Esophagus (tissue), 2 donors: ENCODE measurements at regions not wholly inside any gene's neighbourhood (a gene's known extent, or its start where the extent isn't known, plus 50 kb on each side); places are given as distances from the start of the nearest gene placed in this dataset.

Experiments
- H3K27ac ChIP-seq, 2 donors: one replicate each; pipeline ENCODE4 v1.5.1; 2013; ENCODE audit warnings: low read depth in 2 of 2, mild to moderate bottlenecking in 2 of 2, inconsistent platforms in 1 of 2, low read length in 1 of 2, moderate library complexity in 1 of 2
- H3K27me3 ChIP-seq, 2 donors: one replicate each; pipeline ENCODE4 v1.6.1; 2013; ENCODE audit warnings: low read length in 2 of 2, control low read depth in 1 of 2, mild to moderate bottlenecking in 1 of 2; ENCODE audit not compliant: insufficient read depth in 2 of 2, control insufficient read depth in 1 of 2
- H3K36me3 ChIP-seq, 2 donors: one replicate each; pipeline ENCODE4 v1.6.1; 2013; ENCODE audit warnings: low read length in 1 of 2; ENCODE audit not compliant: control insufficient read depth in 2 of 2, insufficient read depth in 2 of 2
- H3K4me1 ChIP-seq, 2 donors: one replicate each; pipeline ENCODE4 v1.6.1; 2013; ENCODE audit warnings: low read length in 1 of 2; ENCODE audit not compliant: control insufficient read depth in 2 of 2, insufficient read depth in 2 of 2
- H3K4me3 ChIP-seq, 2 donors: one replicate each; pipeline ENCODE4 v1.5.1; 2013; ENCODE audit warnings: low read length in 2 of 2, mild to moderate bottlenecking in 2 of 2, low read depth in 1 of 2, moderate library complexity in 1 of 2
- H3K9me3 ChIP-seq, 2 donors: one replicate each; pipeline ENCODE4 v1.6.1; 2013; ENCODE audit warnings: mild to moderate bottlenecking in 2 of 2, low read depth in 1 of 2, low read length in 1 of 2, moderate library complexity in 1 of 2; ENCODE audit not compliant: control insufficient read depth in 2 of 2, insufficient read depth in 1 of 2
- WGBS, 2 donors: extraction: QIAGEN DNeasy Blood & Tissue Kit; methylation state at CpG; one replicate each; pipeline ENCODE4 v1.1.7; 2013; 5-methylcytosine and 5-hydroxymethylcytosine counted together
- donor health status: healthy with polysubstance abuse.
- donor health status: Bipolar disorder and iron deficiency.

GRCh38 chr3:10761583-10761982 is 54.4 kb upstream of the SLC6A11 start:
- Histone ChIP-seq H3K27ac (no peak overlapping the region), H3K9me3 (no peaks in the 10 kb centered on the region), H3K36me3 (no peaks in the 10 kb centered on the region), H3K27me3 (peaks cover 0 to 4% of the 10 kb centered on the region in 2 donors), H3K4me3 (no peak overlapping the region), H3K4me1 (no peaks in the 10 kb centered on the region)
- 44 to 49% methylated on average over 8 of the region's 8 CpGs for WGBS, 2 donors

- H3K27me3 ChIP-seq = peaks cover 0 to 4% of the 10 kb centered on the region in 2 donors
- no peak overlapping the region for H3K4me3 ChIP-seq
- no peaks in the 10 kb centered on the region for H3K9me3 ChIP-seq
- WGBS, 2 donors = 55 to 63% methylated on average over 5 of the region's 5 CpGs
- H3K27ac ChIP-seq = no peak overlapping the region
- H3K4me1 ChIP-seq = no peaks in the 10 kb centered on the region
- no peaks in the 10 kb centered on the region for H3K36me3 ChIP-seq
Observed at GRCh38 chr3:10762116-10762515, 53.9 kb upstream of the SLC6A11 start.

GRCh38 chr3:10762611-10763247 is 53.3 kb upstream of the SLC6A11 start:
- no peaks in the 10 kb centered on the region for H3K4me1 ChIP-seq
- no peak overlapping the region for H3K4me3 ChIP-seq
- H3K27me3 ChIP-seq = peaks cover 0 to 4% of the 10 kb centered on the region in 2 donors
- WGBS, 2 donors = 70 to 71% methylated on average over 9 of the region's 9 CpGs
- no peaks in the 10 kb centered on the region for H3K9me3 ChIP-seq
- H3K27ac ChIP-seq = no peak overlapping the region
- no peaks in the 10 kb centered on the region for H3K36me3 ChIP-seq

GRCh38 chr3:10763248-10763620 is 52.8 kb upstream of the SLC6A11 start:
- H3K27me3 ChIP-seq = peaks cover 0 to 4% of the 10 kb centered on the region in 2 donors
- no peaks in the 10 kb centered on the region for H3K36me3 ChIP-seq
- no peaks in the 10 kb centered on the region for H3K4me1 ChIP-seq
- no peak overlapping the region for H3K4me3 ChIP-seq
- H3K27ac ChIP-seq = no peak overlapping the region
- 82 to 85% methylated on average over 9 of the region's 9 CpGs for WGBS, 2 donors
- H3K9me3 ChIP-seq = no peaks in the 10 kb centered on the region

- Histone ChIP-seq H3K27me3 (peaks cover 0 to 4% of the 10 kb centered on the region in 2 donors), H3K9me3 (no peaks in the 10 kb centered on the region), H3K4me3 (no peak overlapping the region), H3K27ac (no peak overlapping the region), H3K36me3 (no peaks in the 10 kb centered on the region), H3K4me1 (no peaks in the 10 kb centered on the region)
- whole genome bisulfite sequencing, 2 donors = 84 to 87% methylated on average over 10 of the region's 10 CpGs
Observed at GRCh38 chr3:10763817-10764258, 52.2 kb upstream of the SLC6A11 start.

GRCh38 chr3:10764259-10765051 is 51.6 kb upstream of the SLC6A11 start:
- H3K9me3 ChIP-seq = no peaks in the 10 kb centered on the region
- peaks cover 0 to 4% of the 10 kb centered on the region in 2 donors for H3K27me3 ChIP-seq
- H3K4me1 ChIP-seq = no peaks in the 10 kb centered on the region
- H3K27ac ChIP-seq = no peak overlapping the region
- no peaks in the 10 kb centered on the region for H3K36me3 ChIP-seq
- H3K4me3 ChIP-seq = no peak overlapping the region
- 41 to 56% methylated on average over 32 of the region's 32 CpGs for WGBS, 2 donors

- Histone ChIP-seq H3K4me3 (no peak overlapping the region), H3K9me3 (no peaks in the 10 kb centered on the region), H3K27ac (no peak overlapping the region), H3K4me1 (no peaks in the 10 kb centered on the region), H3K36me3 (no peaks in the 10 kb centered on the region), H3K27me3 (peaks cover 0 to 4% of the 10 kb centered on the region in 2 donors)
- WGBS, 2 donors = 62 to 66% methylated on average over 4 of the region's 4 CpGs
Observed at GRCh38 chr3:10766049-10766705, 49.9 kb upstream of the SLC6A11 start.
